H1 (cell line): ENCODE measurements at regions not wholly inside any gene's neighbourhood (a gene's known extent, or its start where the extent isn't known, plus 50 kb on each side); places are given as distances from the start of the nearest gene placed in this dataset.

Experiments
- CTCF ChIA-PET: fragments of 300-600 bp; sonication (Branson Sonifier 250); formaldehyde crosslinking; loops from one replicate; lab custom pipeline; 2021; ENCODE audit not compliant: partially characterized antibody; lab: Charles Lee
- POLR2A ChIA-PET: fragments of 300-600 bp; sonication (Branson Sonifier 250); formaldehyde crosslinking; loops from one replicate; lab custom pipeline; 2021; ENCODE audit warnings: inconsistent platforms; ENCODE audit not compliant: partially characterized antibody; lab: Charles Lee
- DNase-seq, 2 experiments: peaks; one replicate each; pipeline versions ENCODE4 v3.0.0 to v3.0.0-alpha.2; 2010 to 2022; ENCODE audit warnings: low spot score in 2 of 2, low read depth in 1 of 2, mixed read lengths in 1 of 2
- FAIRE-seq: peaks from 2 replicates; lab custom pipeline; 2011; peaks lifted over from hg19 to GRCh38; lab: Jason Lieb, UNC
- H2AFZ ChIP-seq: 2 replicates; pipeline ENCODE4 v1.8.1; 2012; ENCODE audit warnings: low read length, inconsistent platforms
- H2AK5ac ChIP-seq: 2 replicates; pipeline ENCODE4 v1.6.1; 2013; ENCODE audit warnings: low read depth, low read length
- H2BK120ac ChIP-seq: replicated peaks from 2 replicates; pipeline ENCODE3; 2013; ENCODE audit warnings: low read depth, low read length, inconsistent platforms
- H2BK12ac ChIP-seq: 2 replicates; pipeline ENCODE4 v1.6.1; 2013; ENCODE audit warnings: low read depth, low read length
- H2BK15ac ChIP-seq: 2 replicates; pipeline ENCODE4 v1.6.1; 2013; ENCODE audit warnings: low read length
- H2BK20ac ChIP-seq: 2 replicates; pipeline ENCODE4 v1.6.1; 2013; ENCODE audit warnings: low read length
- H2BK5ac ChIP-seq: 2 replicates; pipeline ENCODE4 v1.6.1; 2013; ENCODE audit warnings: low read depth, low read length
- H3K14ac ChIP-seq: 2 replicates; pipeline ENCODE4 v1.6.1; 2013; ENCODE audit warnings: inconsistent platforms; ENCODE audit not compliant: insufficient read length
- H3K18ac ChIP-seq: 2 replicates; pipeline ENCODE4 v1.6.1; 2013; ENCODE audit warnings: low read length; ENCODE audit errors: extremely low read depth
- H3K23ac ChIP-seq: 2 replicates; pipeline ENCODE4 v1.6.1; 2013; ENCODE audit warnings: inconsistent platforms; ENCODE audit not compliant: insufficient read length
- H3K23me2 ChIP-seq: 2 replicates; pipeline ENCODE4 v1.6.1; 2013; ENCODE audit warnings: low read depth, low read length
- H3K27ac ChIP-seq: 2 replicates; pipeline ENCODE4 v1.6.1; 2011; ENCODE audit warnings: low read depth, low read length, inconsistent platforms
- H3K27me3 ChIP-seq, 4 experiments: replicated peaks in 1 of 4; 1 replicate in 1 of 4; 2 replicates in 3 of 4; pipeline versions ENCODE4 v1.6.1 to v1.8.1; 2011 to 2013; ENCODE audit warnings: low read length in 3 of 4, mild to moderate bottlenecking in 3 of 4, inconsistent platforms in 2 of 4, mixed read lengths in 2 of 4, moderate library complexity in 1 of 4; ENCODE audit not compliant: control insufficient read depth in 3 of 4, insufficient read depth in 3 of 4; ENCODE audit errors: extremely low read depth in 1 of 4
- H3K36me3 ChIP-seq, 4 experiments: 2 replicates each; pipeline versions ENCODE4 v1.6.1 to v1.8.1; 2011 to 2013; ENCODE audit warnings: mild to moderate bottlenecking in 4 of 4, low read length in 3 of 4, moderate library complexity in 2 of 4, control low read depth in 1 of 4, inconsistent platforms in 1 of 4; ENCODE audit not compliant: insufficient read depth in 4 of 4, control insufficient read depth in 2 of 4
- H3K4ac ChIP-seq: replicated peaks from 2 replicates; pipeline ENCODE3; 2013; ENCODE audit warnings: low read length, low read depth, mixed read lengths, inconsistent platforms; ENCODE audit not compliant: insufficient read length
- H3K4me1 ChIP-seq, 4 experiments: replicated peaks in 1 of 4; 1 replicate in 1 of 4; 2 replicates in 3 of 4; pipeline versions ENCODE4 v1.6.1 to v1.8.1; 2011 to 2013; ENCODE audit warnings: low read length in 3 of 4, inconsistent platforms in 2 of 4, mixed read lengths in 1 of 4; ENCODE audit not compliant: insufficient read depth in 4 of 4, control insufficient read depth in 3 of 4
- H3K4me2 ChIP-seq, 2 experiments: 2 replicates each; pipeline versions ENCODE4 v1.6.1 to v1.8.1; 2011 to 2013; ENCODE audit warnings: low read depth in 2 of 2, low read length in 2 of 2, control low read depth in 1 of 2, inconsistent platforms in 1 of 2, mild to moderate bottlenecking in 1 of 2; ENCODE audit not compliant: insufficient read depth in 1 of 2
- H3K4me3 ChIP-seq, 4 experiments: fragments of 200-600, 300-600 bp in 1 of 4; sonication (generic), shearing (Covaris generic), sonication (Bioruptor Twin) in 1 of 4; 2 replicates each; pipeline versions ENCODE4 v1.5.1 to v1.8.1; 2011 to 2016; ENCODE audit warnings: low read length in 4 of 4, low read depth in 3 of 4, control low read depth in 2 of 4, inconsistent platforms in 2 of 4, mild to moderate bottlenecking in 2 of 4, mixed read lengths in 1 of 4, moderate library complexity in 1 of 4; ENCODE audit not compliant: insufficient read depth in 2 of 4; ENCODE audit errors: extremely low read depth in 1 of 4
- H3K56ac ChIP-seq: replicated peaks from 2 replicates; pipeline ENCODE3; 2013; ENCODE audit warnings: low read depth, mild to moderate bottlenecking, mixed read lengths, low read length, inconsistent platforms; ENCODE audit not compliant: insufficient read length
- H3K79me1 ChIP-seq: 2 replicates; pipeline ENCODE4 v1.6.1; 2013; ENCODE audit warnings: low read depth, low read length, control low read depth
- H3K79me2 ChIP-seq, 2 experiments: 2 replicates each; pipeline versions ENCODE4 v1.6.1 to v1.8.1; 2012 to 2013; ENCODE audit warnings: low read length in 2 of 2, mild to moderate bottlenecking in 2 of 2, inconsistent platforms in 1 of 2; ENCODE audit not compliant: insufficient read depth in 2 of 2, control insufficient read depth in 1 of 2
- H3K9ac ChIP-seq, 4 experiments: replicated peaks in 1 of 4; 1 replicate in 1 of 4; 2 replicates in 3 of 4; pipeline versions ENCODE4 v1.6.1 to v1.8.1; 2011 to 2013; ENCODE audit warnings: low read depth in 3 of 4, low read length in 3 of 4, control low read depth in 2 of 4, mild to moderate bottlenecking in 2 of 4, moderate library complexity in 2 of 4, inconsistent platforms in 1 of 4; ENCODE audit errors: extremely low read depth in 1 of 4
- H3K9me3 ChIP-seq, 2 experiments: 2 replicates each; pipeline versions ENCODE4 v1.6.1 to v1.8.1; 2012 to 2013; ENCODE audit warnings: mild to moderate bottlenecking in 2 of 2, moderate library complexity in 2 of 2, control low read depth in 1 of 2, inconsistent platforms in 1 of 2, low read depth in 1 of 2, low read length in 1 of 2, mixed read lengths in 1 of 2; ENCODE audit not compliant: insufficient read depth in 2 of 2
- H4K20me1 ChIP-seq, 2 experiments: replicated peaks in 1 of 2; 2 replicates each; pipeline versions ENCODE3 to v1.8.1; 2011 to 2013; ENCODE audit warnings: inconsistent platforms in 2 of 2, low read length in 2 of 2, mild to moderate bottlenecking in 1 of 2; ENCODE audit not compliant: insufficient read depth in 2 of 2, control insufficient read depth in 1 of 2
- H4K5ac ChIP-seq: 2 replicates; pipeline ENCODE4 v1.6.1; 2013; ENCODE audit warnings: low read length, low read depth, mixed read lengths, inconsistent platforms; ENCODE audit not compliant: insufficient read length
- H4K8ac ChIP-seq: 2 replicates; pipeline ENCODE4 v1.8.0; 2013; ENCODE audit warnings: mild to moderate bottlenecking, moderate library complexity, low read length, inconsistent platforms; ENCODE audit not compliant: insufficient read depth; ENCODE audit errors: extremely low read depth
- H4K91ac ChIP-seq: replicated peaks from 2 replicates; pipeline ENCODE3; 2013; ENCODE audit warnings: low read length, mixed read lengths, inconsistent platforms; ENCODE audit not compliant: insufficient read length
- ASH2L ChIP-seq: fragments of 200-600, 300-600 bp; sonication (generic); IDR thresholded peaks from one replicate; pipeline ENCODE4 v1.7.1; 2017; ENCODE audit warnings: low read length
- CBX5 ChIP-seq: fragments of 300-800, 300-1000 bp; sonication (generic); IDR thresholded peaks from 2 replicates; pipeline ENCODE4 v1.7.1; 2016; ENCODE audit warnings: antibody characterized with exemption, low read length, low read depth
- CHD1 ChIP-seq: IDR thresholded peaks from 2 replicates; pipeline ENCODE4 v1.6.1; 2012; ENCODE audit warnings: low read depth, low read length, improper control_type of control experiment
- CTCF ChIP-seq, 3 experiments: IDR thresholded peaks; 1 replicate in 2 of 3; 2 replicates in 1 of 3; pipeline versions ENCODE4 v1.5.1 to v1.6.1; 2011; ENCODE audit warnings: low read length in 3 of 3, mild to moderate bottlenecking in 3 of 3, inconsistent platforms in 2 of 3, low read depth in 1 of 3, moderate library complexity in 1 of 3; ENCODE audit not compliant: insufficient read depth in 1 of 3; ENCODE audit errors: control extremely low read depth in 1 of 3
- EP300 ChIP-seq, 2 experiments: IDR thresholded peaks; 1 replicate in 1 of 2; 2 replicates in 1 of 2; pipeline ENCODE4 v1.6.1; 2011 to 2012; ENCODE audit warnings: low read depth in 2 of 2, low read length in 2 of 2, mild to moderate bottlenecking in 2 of 2, borderline replicate concordance in 1 of 2, inconsistent platforms in 1 of 2, moderate library complexity in 1 of 2
- MAFK ChIP-seq: IDR thresholded peaks from 2 replicates; pipeline ENCODE4 v1.6.1; 2012; ENCODE audit warnings: low read depth, mild to moderate bottlenecking, improper control_type of control experiment, low read length
- RFX5 ChIP-seq: IDR thresholded peaks from 2 replicates; pipeline ENCODE4 v1.6.1; 2011; ENCODE audit warnings: low read depth, low read length, improper control_type of control experiment, borderline replicate concordance
- SAP30 ChIP-seq: fragments of 300-600 bp; sonication (generic); IDR thresholded peaks from 2 replicates; pipeline ENCODE4 v1.7.1; 2012; ENCODE audit warnings: low read length, moderate library complexity, mild to moderate bottlenecking, inconsistent platforms; ENCODE audit not compliant: insufficient read depth, insufficient replicate concordance
- SP1 ChIP-seq: IDR thresholded peaks from 2 replicates; pipeline ENCODE4 v1.6.1; 2011; ENCODE audit warnings: low read depth, low read length
- SUZ12 ChIP-seq: fragments of 200-600 bp; sonication (generic); IDR thresholded peaks from 2 replicates; pipeline ENCODE4 v1.6.1; 2012; ENCODE audit warnings: mild to moderate bottlenecking, inconsistent platforms, low read length, moderate library complexity, mixed read lengths
- WGBS, 2 experiments: shearing (Covaris generic) in 1 of 2; methylation state at CpG; one replicate each; pipeline versions ENCODE4 v1.1.6 to v1.1.7; 2013 to 2015; ENCODE audit warnings: low lambda C conversion rate in 2 of 2, mixed read lengths in 2 of 2, inconsistent platforms in 1 of 2, low coverage in 1 of 2, missing lambda C conversion rate in 1 of 2; ENCODE audit not compliant: insufficient replicate concordance in 2 of 2, insufficient coverage in 1 of 2, insufficient read length in 1 of 2; ENCODE audit errors: extremely low coverage in 1 of 2, missing lambda C conversion rate in 1 of 2; 5-methylcytosine and 5-hydroxymethylcytosine counted together
- TF ChIP-seq, protein P1 (sequence below): IDR thresholded peaks from 2 replicates; pipeline ENCODE4 v1.6.1; 2011; ENCODE audit warnings: low read length, improper control_type of control experiment

DNA sequence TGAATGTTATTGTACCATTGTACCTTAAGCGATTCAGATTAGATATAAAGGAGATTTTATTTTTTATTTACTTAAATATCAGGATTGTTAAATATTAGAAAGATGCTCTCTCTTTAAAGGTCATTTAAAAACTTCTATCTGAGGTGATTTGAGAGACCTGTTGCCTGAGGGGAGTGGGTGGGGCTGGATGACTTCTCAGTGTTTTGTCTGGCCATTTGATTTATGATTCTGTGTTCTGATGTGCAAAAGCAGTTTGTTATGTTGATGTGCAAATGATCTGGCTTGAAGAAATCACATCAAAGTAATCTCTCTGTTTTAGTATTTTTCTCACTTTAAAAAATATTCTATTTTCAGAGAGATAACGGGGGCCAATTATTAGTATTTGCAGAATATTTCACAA is 370.8 kb downstream of the NUP35 start:
- no peak overlapping the region for H4K5ac ChIP-seq
- H3K14ac ChIP-seq, result no peak overlapping the region
- no peaks in the 10 kb centered on the region for H4K20me1 ChIP-seq
- no peak overlapping the region for H2BK120ac ChIP-seq
- no peak overlapping the region for H2AK5ac ChIP-seq
- H3K27ac ChIP-seq, result no peak overlapping the region
- ChIA-PET CTCF (interaction anchor here (0.7 kb wide), 1 partner anchor 246 kb away, joined by 3 read pairs; no protein-coding TSS in a partner anchor), POLR2A (no interaction called here)
- H3K79me1 ChIP-seq, result no peaks in the 10 kb centered on the region
- WGBS, 2 experiments, result 91% methylated on average over 2 of the region's 2 CpGs; no CpG with 5 or more reads in 1 of the 2 experiments
- H2BK20ac ChIP-seq, result no peak overlapping the region
- no peaks in the 10 kb centered on the region for H3K79me2 ChIP-seq
- H3K36me3 ChIP-seq, result no peaks in the 10 kb centered on the region
- no peak overlapping the region for H3K4me3 ChIP-seq
- no peak overlapping the region for H2BK12ac ChIP-seq
- H2BK15ac ChIP-seq, result no peak overlapping the region
- H3K9me3 ChIP-seq, result no peaks in the 10 kb centered on the region
- H3K27me3 ChIP-seq, result no peaks in the 10 kb centered on the region
- H4K8ac ChIP-seq, result no peak overlapping the region
- no peaks in the 10 kb centered on the region for H3K23me2 ChIP-seq
- no peak overlapping the region for H3K18ac ChIP-seq
- no peak for DNase-seq
- H3K4me1 ChIP-seq, result peaks cover 0 to 5% (median 2%) of the 10 kb centered on the region in 4 experiments; a peak in 2 of 7 replicates
- no peak for FAIRE-seq
- no peak overlapping the region for H4K91ac ChIP-seq
- no peak overlapping the region for H3K9ac ChIP-seq
- H3K56ac ChIP-seq, result no peak overlapping the region
- no peak overlapping the region for H2AFZ ChIP-seq
- no peak overlapping the region for H3K4me2 ChIP-seq
- no peak overlapping the region for H3K23ac ChIP-seq
- no peak overlapping the region for H3K4ac ChIP-seq
- H2BK5ac ChIP-seq, result no peak overlapping the region
- TF ChIP-seq, protein P1, sequence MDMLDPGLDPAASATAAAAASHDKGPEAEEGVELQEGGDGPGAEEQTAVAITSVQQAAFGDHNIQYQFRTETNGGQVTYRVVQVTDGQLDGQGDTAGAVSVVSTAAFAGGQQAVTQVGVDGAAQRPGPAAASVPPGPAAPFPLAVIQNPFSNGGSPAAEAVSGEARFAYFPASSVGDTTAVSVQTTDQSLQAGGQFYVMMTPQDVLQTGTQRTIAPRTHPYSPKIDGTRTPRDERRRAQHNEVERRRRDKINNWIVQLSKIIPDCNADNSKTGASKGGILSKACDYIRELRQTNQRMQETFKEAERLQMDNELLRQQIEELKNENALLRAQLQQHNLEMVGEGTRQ, result no peak
- TF ChIP-seq CTCF (IDR thresholded peaks at IDR 0.05; ENCODE audit: control extremely low read depth in 1 of 3, insufficient read depth in 1 of 3, low read depth in 1 of 3, low read length in 3 of 3), result no peak
- TF ChIP-seq ASH2L, result no peak
- no peak for TF ChIP-seq RFX5
- TF ChIP-seq MAFK, result no peak
- TF ChIP-seq EP300 (IDR thresholded peaks at IDR 0.05; ENCODE audit: borderline replicate concordance in 1 of 2, low read depth in 2 of 2, low read length in 2 of 2), result no peak
- TF ChIP-seq SP1, result no peak
- TF ChIP-seq CBX5, result no peak
- TF ChIP-seq CHD1, result no peak
- TF ChIP-seq SAP30, result no peak
- TF ChIP-seq SUZ12, result no peak
